ENCODE measurements at regions not wholly inside any gene's neighbourhood (a gene's known extent, or its start where the extent isn't known, plus 50 kb on each side); places are given as distances from the start of the nearest gene placed in this dataset.

DNA sequence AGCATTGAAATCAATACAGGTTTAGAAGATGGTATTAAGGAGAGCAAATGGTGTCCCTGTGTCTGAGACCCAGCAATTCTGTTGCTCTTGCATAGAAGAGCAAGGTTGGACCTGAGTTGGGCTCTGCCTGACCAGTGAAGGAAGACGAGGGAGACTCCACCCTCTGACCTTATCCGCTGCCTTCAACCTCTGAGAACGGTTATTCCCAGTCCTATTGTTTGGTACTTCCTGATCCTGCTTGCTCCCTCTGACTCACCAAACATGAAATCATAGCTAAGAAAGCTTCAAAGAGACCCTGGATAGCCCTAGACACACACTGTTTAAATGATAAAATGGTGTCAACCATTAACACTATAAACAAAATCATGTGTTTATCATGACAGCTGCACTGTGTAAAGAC is 218.5 kb downstream of the PLK2 start:
- no peaks in the 10 kb centered on the region for H3K9me3 ChIP-seq (ENCODE audit: insufficient read depth, low read depth, low read length)
- H4K20me1 ChIP-seq (ENCODE audit: insufficient read depth, low read length) = no peaks in the 10 kb centered on the region
- Mint-ChIP-seq H3K27me3 (ENCODE audit: low read depth, unreplicated experiment) (no peaks in the 10 kb centered on the region), H3K9me3 (ENCODE audit: unreplicated experiment) (no peaks in the 10 kb centered on the region), H3K4me3 (ENCODE audit: unreplicated experiment) (no peak overlapping the region), H3K27ac (ENCODE audit: unreplicated experiment) (no peak overlapping the region), H3K36me3 (ENCODE audit: low read depth, unreplicated experiment) (no peaks in the 10 kb centered on the region), H3K4me1 (ENCODE audit: low read depth, unreplicated experiment) (peaks cover 35% of the 10 kb centered on the region)
- peaks cover 12% of the 10 kb centered on the region for H3K4me1 ChIP-seq (ENCODE audit: insufficient read depth, low read length)
- no peaks in the 10 kb centered on the region for H3K79me2 ChIP-seq (ENCODE audit: insufficient read depth, low read length)
- no peak overlapping the region for H3K9ac ChIP-seq (ENCODE audit: low read length)
- peak overlapping the region; percentile 76 for H2AFZ ChIP-seq (ENCODE audit: low read depth, low read length)
- no peaks in the 10 kb centered on the region for H3K36me3 ChIP-seq (ENCODE audit: insufficient read depth, low read length)
- H3K27me3 ChIP-seq (ENCODE audit: insufficient read depth, low read length) = no peaks in the 10 kb centered on the region
- peak overlapping the region; percentile 67 for H3K27ac ChIP-seq (ENCODE audit: low read depth, low read length)
- TF ChIP-seq CTCF (IDR thresholded peaks at IDR 0.05; ENCODE audit: insufficient read depth, low read depth, low read length) = no peak
- TF ChIP-seq EZH2 (IDR thresholded peaks at IDR 0.05; ENCODE audit: insufficient read depth, low read length) = no peak
- no peak for FAIRE-seq
- no peak overlapping the region for H3K4me3 ChIP-seq (ENCODE audit: insufficient read depth, low read depth, low read length)
- H3K4me2 ChIP-seq (ENCODE audit: low read length) = peak overlapping the region; percentile 23
- no peak for DNase-seq (ENCODE audit: low read depth)

DNA sequence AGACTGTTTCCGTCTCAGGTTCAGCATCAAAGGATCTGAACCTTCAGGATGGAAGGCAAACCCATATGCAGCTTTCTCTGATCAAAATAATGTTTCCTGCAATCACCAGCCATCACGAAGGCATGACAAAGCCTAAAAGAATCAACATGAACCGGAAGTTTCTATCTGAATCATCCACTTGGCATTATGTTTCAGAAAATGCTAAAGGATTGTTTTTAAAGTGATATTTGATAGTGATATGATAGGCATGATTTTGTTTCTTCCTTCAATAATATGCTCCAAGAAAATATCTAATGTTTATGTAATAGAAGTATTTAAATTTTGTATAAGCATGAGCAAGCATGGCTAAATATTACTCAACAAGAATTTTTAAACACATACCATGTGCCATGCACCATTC is 219.6 kb downstream of the PLK2 start:
- Histone ChIP-seq H3K4me3 (ENCODE audit: insufficient read depth, low read depth, low read length) (no peak overlapping the region), H3K4me1 (ENCODE audit: insufficient read depth, low read length) (peaks cover 12% of the 10 kb centered on the region), H3K4me2 (ENCODE audit: low read length) (peak overlapping the region; percentile 19), H3K9ac (ENCODE audit: low read length) (no peak overlapping the region), H3K27me3 (ENCODE audit: insufficient read depth, low read length) (no peaks in the 10 kb centered on the region), H3K36me3 (ENCODE audit: insufficient read depth, low read length) (no peaks in the 10 kb centered on the region), H3K27ac (ENCODE audit: low read depth, low read length) (peak overlapping the region; percentile 7), H4K20me1 (ENCODE audit: insufficient read depth, low read length) (no peaks in the 10 kb centered on the region), H3K9me3 (ENCODE audit: insufficient read depth, low read depth, low read length) (no peaks in the 10 kb centered on the region), H2AFZ (ENCODE audit: low read depth, low read length) (no peak overlapping the region), H3K79me2 (ENCODE audit: insufficient read depth, low read length) (no peaks in the 10 kb centered on the region)
- Mint-ChIP-seq H3K27me3 (ENCODE audit: low read depth, unreplicated experiment) (no peaks in the 10 kb centered on the region), H3K9me3 (ENCODE audit: unreplicated experiment) (no peaks in the 10 kb centered on the region), H3K4me3 (ENCODE audit: unreplicated experiment) (no peak overlapping the region), H3K27ac (ENCODE audit: unreplicated experiment) (no peak overlapping the region), H3K4me1 (ENCODE audit: low read depth, unreplicated experiment) (peaks cover 28% of the 10 kb centered on the region), H3K36me3 (ENCODE audit: low read depth, unreplicated experiment) (no peaks in the 10 kb centered on the region)
- FAIRE-seq (peak; percentile 26), DNase-seq (ENCODE audit: low read depth) (peak; percentile 64)
- TF ChIP-seq CTCF (IDR thresholded peaks at IDR 0.05; ENCODE audit: insufficient read depth, low read depth, low read length) (no peak), EZH2 (IDR thresholded peaks at IDR 0.05; ENCODE audit: insufficient read depth, low read length) (no peak)

- Mint-ChIP-seq H3K4me1 (ENCODE audit: low read depth, unreplicated experiment) (peaks cover 25% of the 10 kb centered on the region), H3K27me3 (ENCODE audit: low read depth, unreplicated experiment) (no peaks in the 10 kb centered on the region), H3K9me3 (ENCODE audit: unreplicated experiment) (no peaks in the 10 kb centered on the region), H3K36me3 (ENCODE audit: low read depth, unreplicated experiment) (no peaks in the 10 kb centered on the region), H3K27ac (ENCODE audit: unreplicated experiment) (no peak overlapping the region), H3K4me3 (ENCODE audit: unreplicated experiment) (no peak overlapping the region)
- FAIRE-seq (no peak), DNase-seq (ENCODE audit: low read depth) (no peak)
- peak overlapping the region; percentile 7 for H3K27ac ChIP-seq (ENCODE audit: low read depth, low read length)
- no peak for TF ChIP-seq EZH2 (IDR thresholded peaks at IDR 0.05; ENCODE audit: insufficient read depth, low read length)
- no peak overlapping the region for H3K4me3 ChIP-seq (ENCODE audit: insufficient read depth, low read depth, low read length)
- H3K4me1 ChIP-seq (ENCODE audit: insufficient read depth, low read length) = peaks cover 12% of the 10 kb centered on the region
- H3K9me3 ChIP-seq (ENCODE audit: insufficient read depth, low read depth, low read length) = no peaks in the 10 kb centered on the region
- no peaks in the 10 kb centered on the region for H3K79me2 ChIP-seq (ENCODE audit: insufficient read depth, low read length)
- no peaks in the 10 kb centered on the region for H3K36me3 ChIP-seq (ENCODE audit: insufficient read depth, low read length)
- no peaks in the 10 kb centered on the region for H3K27me3 ChIP-seq (ENCODE audit: insufficient read depth, low read length)
- no peak overlapping the region for H3K9ac ChIP-seq (ENCODE audit: low read length)
- no peaks in the 10 kb centered on the region for H4K20me1 ChIP-seq (ENCODE audit: insufficient read depth, low read length)
- H3K4me2 ChIP-seq (ENCODE audit: low read length) = no peak overlapping the region
- no peak overlapping the region for H2AFZ ChIP-seq (ENCODE audit: low read depth, low read length)
Observed at GRCh38 chr5:58239731-58240130, 220.2 kb downstream of the PLK2 start.
